ENCODE measurements at regions not wholly inside any gene's neighbourhood (a gene's known extent, or its start where the extent isn't known, plus 50 kb on each side); places are given as distances from the start of the nearest gene placed in this dataset.

GRCh38 chr7:124388751-124389150, 355.9 kb upstream of the TMEM229A start:
- Histone ChIP-seq H3K27ac (no peak overlapping the region), H3K4me3 (no peak overlapping the region)
- WGBS, 2 donors (ENCODE audit: low coverage in 1 of 2) = 42 to 79% methylated on average over 1 of the region's 1 CpG

GRCh38 chr7:124387056-124387455, 354.2 kb upstream of the TMEM229A start:
- TF ChIP-seq EP300 (IDR thresholded peaks at IDR 0.05) = no peak
- no peak for TF ChIP-seq CTCF (IDR thresholded peaks at IDR 0.05)
- no peak for TF ChIP-seq POLR2AphosphoS5 (IDR thresholded peaks at IDR 0.05)
- no peak for TF ChIP-seq POLR2A (IDR thresholded peaks at IDR 0.05)
- no peaks in the 10 kb centered on the region for H3K27me3 ChIP-seq
- no peak for ATAC-seq
- no peaks in the 10 kb centered on the region for H3K36me3 ChIP-seq
- no peaks in the 10 kb centered on the region for H3K9me3 ChIP-seq
- 55 to 63% methylated on average over 4 of the region's 4 CpGs for WGBS, 2 donors (ENCODE audit: low coverage in 1 of 2)
- H3K4me3 ChIP-seq = no peak overlapping the region
- no peak overlapping the region for H3K27ac ChIP-seq
- no peaks in the 10 kb centered on the region for H3K4me1 ChIP-seq

More at GRCh38 chr7:124388751-124389150, 355.9 kb upstream of the TMEM229A start:
- TF ChIP-seq CTCF (IDR thresholded peaks at IDR 0.05) (no peak), EP300 (IDR thresholded peaks at IDR 0.05) (no peak), POLR2A (IDR thresholded peaks at IDR 0.05) (no peak), POLR2AphosphoS5 (IDR thresholded peaks at IDR 0.05) (no peak)
- Histone ChIP-seq H3K9me3 (no peaks in the 10 kb centered on the region), H3K27me3 (no peaks in the 10 kb centered on the region), H3K36me3 (no peaks in the 10 kb centered on the region), H3K4me1 (no peaks in the 10 kb centered on the region)
- ATAC-seq = no peak

GRCh38 chr7:124379296-124379695, 346.4 kb upstream of the TMEM229A start:
- no CpG with 5 or more reads among the region's 1 CpG for WGBS, 2 donors (ENCODE audit: low coverage in 1 of 2)
- H3K9me3 ChIP-seq = no peaks in the 10 kb centered on the region
- no peak for TF ChIP-seq POLR2A (IDR thresholded peaks at IDR 0.05)
- no peak for TF ChIP-seq POLR2AphosphoS5 (IDR thresholded peaks at IDR 0.05)
- TF ChIP-seq EP300 (IDR thresholded peaks at IDR 0.05) = no peak
- no peak for TF ChIP-seq CTCF (IDR thresholded peaks at IDR 0.05)

GRCh38 chr7:124376111-124376510, 343.2 kb upstream of the TMEM229A start:
- H3K36me3 ChIP-seq = no peaks in the 10 kb centered on the region
- H3K27ac ChIP-seq = no peak overlapping the region
- H3K4me1 ChIP-seq = no peaks in the 10 kb centered on the region
- WGBS, 2 donors (ENCODE audit: low coverage in 1 of 2) = 44 to 52% methylated on average over 3 to 4 of the region's 4 CpGs
- no peak overlapping the region for H3K4me3 ChIP-seq
- H3K27me3 ChIP-seq = no peaks in the 10 kb centered on the region
- no peak for ATAC-seq
- TF ChIP-seq EP300 (IDR thresholded peaks at IDR 0.05) (no peak), CTCF (IDR thresholded peaks at IDR 0.05) (no peak), POLR2AphosphoS5 (IDR thresholded peaks at IDR 0.05) (no peak), POLR2A (IDR thresholded peaks at IDR 0.05) (no peak)
- H3K9me3 ChIP-seq = no peaks in the 10 kb centered on the region

More at GRCh38 chr7:124379296-124379695, 346.4 kb upstream of the TMEM229A start:
- Histone ChIP-seq H3K27ac (no peak overlapping the region), H3K4me3 (no peak overlapping the region), H3K27me3 (no peaks in the 10 kb centered on the region), H3K4me1 (no peaks in the 10 kb centered on the region), H3K36me3 (no peaks in the 10 kb centered on the region)
- ATAC-seq = no peak

GRCh38 chr7:124375391-124375790, 342.5 kb upstream of the TMEM229A start:
- WGBS, 2 donors (ENCODE audit: low coverage in 1 of 2) = 88 to 89% methylated on average over 4 of the region's 4 CpGs
- no peak overlapping the region for H3K27ac ChIP-seq
- H3K9me3 ChIP-seq = no peaks in the 10 kb centered on the region
- H3K27me3 ChIP-seq = no peaks in the 10 kb centered on the region
- H3K36me3 ChIP-seq = no peaks in the 10 kb centered on the region
- H3K4me3 ChIP-seq = no peak overlapping the region
- no peak for ATAC-seq
- TF ChIP-seq POLR2AphosphoS5 (IDR thresholded peaks at IDR 0.05) (no peak), EP300 (IDR thresholded peaks at IDR 0.05) (no peak)
- H3K4me1 ChIP-seq = no peaks in the 10 kb centered on the region
